Neural progenitor cell (in vitro differentiated cells): ENCODE measurements at regions not wholly inside any gene's neighbourhood (a gene's known extent, or its start where the extent isn't known, plus 50 kb on each side); places are given as distances from the start of the nearest gene placed in this dataset.

ENCODE experiments used
- DNase-seq: peaks from one replicate; pipeline ENCODE4 v3.0.0-alpha.2; 2016; ENCODE audit warnings: low spot score
- H2AFZ ChIP-seq: fragments of 200-600 bp; sonication (generic); replicated peaks from 2 replicates; pipeline ENCODE4 v1.6.1; 2016; ENCODE audit warnings: antibody characterized with exemption
- H3F3A ChIP-seq: fragments of 200-600 bp; sonication (generic); 2 replicates; pipeline ENCODE4 v1.6.1; 2016; ENCODE audit warnings: antibody characterized with exemption, low read depth
- H3K27ac ChIP-seq: fragments of 200-600 bp; sonication (generic); 2 replicates; pipeline ENCODE4 v1.5.1; 2016; ENCODE audit warnings: mild to moderate bottlenecking
- H3K27me3 ChIP-seq: fragments of 200-600 bp; sonication (generic); 2 replicates; pipeline ENCODE4 v1.6.1; 2016; ENCODE audit warnings: mild to moderate bottlenecking, moderate library complexity
- H3K36me3 ChIP-seq: fragments of 200-600 bp; sonication (generic); 2 replicates; pipeline ENCODE4 v1.5.1; 2016
- H3K4me1 ChIP-seq: fragments of 200-600 bp; sonication (generic); 2 replicates; pipeline ENCODE4 v1.6.1; 2016; ENCODE audit warnings: mixed run types
- H3K4me2 ChIP-seq: fragments of 200-600 bp; sonication (generic); 2 replicates; pipeline ENCODE4 v1.6.1; 2016
- H3K4me3 ChIP-seq: fragments of 200-600 bp; sonication (generic); 2 replicates; pipeline ENCODE4 v1.5.1; 2016
- H3K79me2 ChIP-seq: fragments of 200-600 bp; sonication (generic); 2 replicates; pipeline ENCODE4 v1.6.1; 2016; ENCODE audit warnings: low read depth
- H3K9ac ChIP-seq: fragments of 200-600 bp; sonication (generic); 2 replicates; pipeline ENCODE4 v1.6.1; 2016
- H3K9me3 ChIP-seq: fragments of 200-600 bp; sonication (generic); 2 replicates; pipeline ENCODE4 v1.5.1; 2016; ENCODE audit warnings: low read depth
- H4K20me1 ChIP-seq: fragments of 200-600 bp; sonication (generic); 2 replicates; pipeline ENCODE4 v1.6.1; 2016; ENCODE audit warnings: low read depth
- H3K27ac Mint-ChIP-seq: 3 replicates; pipeline ENCODE4 v1.8.0; 2021; ENCODE audit warnings: mixed read lengths
- H3K27me3 Mint-ChIP-seq: 2 replicates; pipeline ENCODE4 v1.8.0; 2022; ENCODE audit warnings: low read depth, mild to moderate bottlenecking, inconsistent platforms, moderate library complexity, mixed read lengths; ENCODE audit not compliant: insufficient read depth
- H3K36me3 Mint-ChIP-seq: 3 replicates; pipeline ENCODE4 v1.8.0; 2021; ENCODE audit warnings: mixed read lengths
- H3K4me1 Mint-ChIP-seq: 3 replicates; pipeline ENCODE4 v1.8.0; 2021; ENCODE audit warnings: mixed read lengths
- H3K4me3 Mint-ChIP-seq: 3 replicates; pipeline ENCODE4 v1.8.0; 2021; ENCODE audit warnings: mild to moderate bottlenecking, moderate library complexity, mixed read lengths
- H3K9me3 Mint-ChIP-seq: 3 replicates; pipeline ENCODE4 v1.8.0; 2020; ENCODE audit warnings: mixed read lengths
- EZH2 ChIP-seq: fragments of 200-600 bp; sonication (generic); IDR thresholded peaks from 2 replicates; pipeline ENCODE4 v1.6.1; 2017; ENCODE audit warnings: antibody characterized with exemption, mild to moderate bottlenecking, moderate library complexity
- EZH2phosphoT487 ChIP-seq: fragments of 200-600 bp; sonication (generic); IDR thresholded peaks from 2 replicates; pipeline ENCODE4 v1.6.1; 2017; ENCODE audit warnings: antibody characterized with exemption
- TF ChIP-seq, protein P1 (sequence below): fragments of 200-600 bp; sonication (generic); IDR thresholded peaks from 2 replicates; pipeline ENCODE4 v1.5.1; 2017; ENCODE audit warnings: antibody characterized with exemption, mild to moderate bottlenecking

DNA sequence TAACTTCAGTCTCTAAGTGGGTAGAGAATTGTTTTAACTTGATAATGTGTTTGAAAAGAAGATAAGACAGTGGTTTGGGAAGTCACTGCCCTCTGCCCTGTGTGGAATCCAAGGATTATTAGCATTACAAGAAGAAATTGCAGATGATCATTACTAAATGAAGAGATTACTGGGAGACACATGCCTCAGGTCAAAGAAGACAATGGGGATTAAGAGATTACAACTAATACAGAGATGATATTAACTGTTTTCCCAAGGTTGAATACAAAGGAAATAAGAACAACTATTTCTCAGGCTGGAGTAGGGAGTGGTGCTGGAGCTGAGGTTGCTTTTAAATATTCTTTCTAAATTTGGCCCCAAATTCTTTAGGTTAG, 166.0 kb downstream of the TRMT11 start:
- DNase-seq, result peak; percentile 24
- Histone ChIP-seq H3K36me3 (no peaks in the 10 kb centered on the region), H3F3A (peaks cover 12% of the 10 kb centered on the region), H3K4me3 (no peak overlapping the region), H3K9me3 (peaks cover 3% of the 10 kb centered on the region), H3K79me2 (no peaks in the 10 kb centered on the region), H3K27me3 (no peaks in the 10 kb centered on the region), H3K4me1 (peaks cover 18% of the 10 kb centered on the region), H3K9ac (no peak overlapping the region), H3K4me2 (peak overlapping the region; percentile 47), H2AFZ (no peak overlapping the region), H4K20me1 (no peaks in the 10 kb centered on the region), H3K27ac (peak overlapping the region; percentile 93)
- TF ChIP-seq EZH2phosphoT487, result peak; percentile 62
- no peak for TF ChIP-seq EZH2
- H3K9me3 Mint-ChIP-seq, result peaks cover 5% of the 10 kb centered on the region
- H3K4me3 Mint-ChIP-seq, result no peak overlapping the region
- no peak overlapping the region for H3K27ac Mint-ChIP-seq
- H3K36me3 Mint-ChIP-seq, result no peaks in the 10 kb centered on the region
- peaks cover 13% of the 10 kb centered on the region for H3K4me1 Mint-ChIP-seq
- H3K27me3 Mint-ChIP-seq, result peaks cover 2% of the 10 kb centered on the region

DNA sequence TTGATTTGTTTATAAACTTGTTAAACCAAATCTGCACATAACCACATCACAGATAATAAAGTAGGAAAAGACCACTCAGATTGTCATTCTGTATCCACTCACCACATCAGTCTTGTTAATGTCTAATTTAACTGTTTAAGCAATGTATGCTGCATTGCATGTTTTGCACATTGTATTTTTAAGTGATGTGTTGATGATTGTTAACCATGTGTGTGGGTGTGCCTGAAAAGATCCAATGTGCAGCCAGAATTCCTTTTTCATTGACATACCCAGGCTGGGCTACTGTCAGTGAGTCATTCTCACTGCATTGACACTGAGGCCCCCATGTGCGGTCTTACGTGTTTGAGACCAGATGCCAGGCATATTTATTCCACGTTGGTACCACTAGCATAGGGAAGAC, 167.3 kb downstream of the TRMT11 start:
- Histone ChIP-seq H3K27me3 (no peaks in the 10 kb centered on the region), H2AFZ (no peak overlapping the region), H3K9ac (no peak overlapping the region), H3K9me3 (peaks cover 3% of the 10 kb centered on the region), H3K4me3 (no peak overlapping the region), H3K36me3 (no peaks in the 10 kb centered on the region), H3K79me2 (no peaks in the 10 kb centered on the region), H4K20me1 (no peaks in the 10 kb centered on the region), H3F3A (peaks cover 12% of the 10 kb centered on the region), H3K27ac (no peak overlapping the region), H3K4me1 (peaks cover 12% of the 10 kb centered on the region), H3K4me2 (no peak overlapping the region)
- H3K27ac Mint-ChIP-seq, result no peak overlapping the region
- no peaks in the 10 kb centered on the region for H3K36me3 Mint-ChIP-seq
- H3K9me3 Mint-ChIP-seq, result peaks cover 5% of the 10 kb centered on the region
- H3K4me1 Mint-ChIP-seq, result peaks cover 9% of the 10 kb centered on the region
- H3K4me3 Mint-ChIP-seq, result no peak overlapping the region
- no peak for DNase-seq
- TF ChIP-seq, protein P1, sequence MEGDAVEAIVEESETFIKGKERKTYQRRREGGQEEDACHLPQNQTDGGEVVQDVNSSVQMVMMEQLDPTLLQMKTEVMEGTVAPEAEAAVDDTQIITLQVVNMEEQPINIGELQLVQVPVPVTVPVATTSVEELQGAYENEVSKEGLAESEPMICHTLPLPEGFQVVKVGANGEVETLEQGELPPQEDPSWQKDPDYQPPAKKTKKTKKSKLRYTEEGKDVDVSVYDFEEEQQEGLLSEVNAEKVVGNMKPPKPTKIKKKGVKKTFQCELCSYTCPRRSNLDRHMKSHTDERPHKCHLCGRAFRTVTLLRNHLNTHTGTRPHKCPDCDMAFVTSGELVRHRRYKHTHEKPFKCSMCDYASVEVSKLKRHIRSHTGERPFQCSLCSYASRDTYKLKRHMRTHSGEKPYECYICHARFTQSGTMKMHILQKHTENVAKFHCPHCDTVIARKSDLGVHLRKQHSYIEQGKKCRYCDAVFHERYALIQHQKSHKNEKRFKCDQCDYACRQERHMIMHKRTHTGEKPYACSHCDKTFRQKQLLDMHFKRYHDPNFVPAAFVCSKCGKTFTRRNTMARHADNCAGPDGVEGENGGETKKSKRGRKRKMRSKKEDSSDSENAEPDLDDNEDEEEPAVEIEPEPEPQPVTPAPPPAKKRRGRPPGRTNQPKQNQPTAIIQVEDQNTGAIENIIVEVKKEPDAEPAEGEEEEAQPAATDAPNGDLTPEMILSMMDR, result no peak
- no peak for TF ChIP-seq EZH2phosphoT487
- no peak for TF ChIP-seq EZH2
- peaks cover 2% of the 10 kb centered on the region for H3K27me3 Mint-ChIP-seq

DNA sequence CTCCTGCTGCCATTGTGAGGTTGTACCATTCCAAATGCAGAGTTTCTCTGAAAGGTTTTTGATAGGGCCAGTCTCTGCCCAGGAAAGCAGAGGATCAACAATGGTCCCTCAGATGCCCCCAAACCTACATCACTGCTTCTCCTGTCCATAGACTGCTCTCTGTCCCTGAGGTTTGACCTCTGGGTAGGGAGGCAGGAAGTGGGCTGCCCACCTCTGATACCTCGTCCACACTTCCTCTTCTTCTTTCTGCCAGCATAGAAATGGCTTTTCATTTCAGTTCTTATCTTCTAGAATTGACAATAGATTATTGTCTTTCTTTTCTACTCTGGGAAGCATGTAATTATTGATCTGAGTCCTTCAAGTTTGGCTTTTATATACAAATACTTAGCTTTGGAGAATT, 170.6 kb downstream of the TRMT11 start:
- no peaks in the 10 kb centered on the region for H4K20me1 ChIP-seq
- DNase-seq, result no peak
- H3K27me3 Mint-ChIP-seq, result no peaks in the 10 kb centered on the region
- H3K9me3 ChIP-seq, result peaks cover 2% of the 10 kb centered on the region
- no peak overlapping the region for H2AFZ ChIP-seq
- no peaks in the 10 kb centered on the region for H3K36me3 ChIP-seq
- peaks cover 2% of the 10 kb centered on the region for H3K9me3 Mint-ChIP-seq
- H3K4me3 Mint-ChIP-seq, result no peak overlapping the region
- H3F3A ChIP-seq, result peaks cover 11% of the 10 kb centered on the region
- H3K79me2 ChIP-seq, result no peaks in the 10 kb centered on the region
- H3K9ac ChIP-seq, result no peak overlapping the region
- H3K4me2 ChIP-seq, result no peak overlapping the region
- no peak overlapping the region for H3K27ac ChIP-seq
- H3K36me3 Mint-ChIP-seq, result no peaks in the 10 kb centered on the region
- H3K4me1 ChIP-seq, result peaks cover 11% of the 10 kb centered on the region
- no peak overlapping the region for H3K4me3 ChIP-seq
- peaks cover 8% of the 10 kb centered on the region for H3K4me1 Mint-ChIP-seq
- H3K27me3 ChIP-seq, result no peaks in the 10 kb centered on the region
- H3K27ac Mint-ChIP-seq, result no peak overlapping the region
- no peak for TF ChIP-seq EZH2phosphoT487
- TF ChIP-seq EZH2, result no peak
- TF ChIP-seq, protein P1, result no peak

DNA sequence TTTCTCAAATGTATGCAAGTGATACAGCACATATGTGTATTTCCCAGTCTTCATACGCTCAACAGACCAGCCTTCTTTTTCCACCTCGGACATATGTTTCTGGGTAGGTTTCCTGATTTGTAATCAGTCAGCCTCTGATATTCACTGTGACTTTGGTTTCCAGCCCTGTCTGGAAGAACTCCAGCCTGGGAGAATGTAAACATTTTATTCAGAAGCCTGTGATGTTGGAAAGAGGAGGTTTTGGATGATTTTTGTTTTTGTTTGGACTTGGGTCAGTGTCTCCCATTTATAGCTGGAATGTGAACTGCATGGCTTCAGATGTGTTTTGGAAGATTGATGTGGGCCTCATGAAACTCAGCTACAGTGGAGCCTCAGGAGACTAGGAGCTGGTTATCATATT, 172.2 kb upstream of the CENPW start:
- Mint-ChIP-seq H3K27me3 (no peaks in the 10 kb centered on the region), H3K9me3 (peaks cover 32% of the 10 kb centered on the region)

More for the DNA sequence above, 172.2 kb upstream of the CENPW start:
- no peak for DNase-seq
- TF ChIP-seq, protein P1, result no peak
- no peak for TF ChIP-seq EZH2
- TF ChIP-seq EZH2phosphoT487, result no peak
- H3K36me3 Mint-ChIP-seq, result peaks cover 9% of the 10 kb centered on the region
- Histone ChIP-seq H3K4me2 (no peak overlapping the region), H3K4me3 (no peak overlapping the region), H3K9me3 (peaks cover 7% of the 10 kb centered on the region), H3K9ac (no peak overlapping the region), H3K4me1 (peaks cover 8% of the 10 kb centered on the region), H3K27ac (no peak overlapping the region), H3F3A (no peaks in the 10 kb centered on the region), H3K36me3 (no peaks in the 10 kb centered on the region), H3K79me2 (no peaks in the 10 kb centered on the region), H3K27me3 (no peaks in the 10 kb centered on the region), H2AFZ (no peak overlapping the region), H4K20me1 (no peaks in the 10 kb centered on the region)
- H3K4me1 Mint-ChIP-seq, result peaks cover 11% of the 10 kb centered on the region
- no peak overlapping the region for H3K4me3 Mint-ChIP-seq
- no peak overlapping the region for H3K27ac Mint-ChIP-seq
